ENCODE measurements at regions not wholly inside any gene's neighbourhood (a gene's known extent, or its start where the extent isn't known, plus 50 kb on each side); places are given as distances from the start of the nearest gene placed in this dataset.
A peak's percentile ranks its signal among the peaks of the same experiment; 100 is the strongest.

DNA sequence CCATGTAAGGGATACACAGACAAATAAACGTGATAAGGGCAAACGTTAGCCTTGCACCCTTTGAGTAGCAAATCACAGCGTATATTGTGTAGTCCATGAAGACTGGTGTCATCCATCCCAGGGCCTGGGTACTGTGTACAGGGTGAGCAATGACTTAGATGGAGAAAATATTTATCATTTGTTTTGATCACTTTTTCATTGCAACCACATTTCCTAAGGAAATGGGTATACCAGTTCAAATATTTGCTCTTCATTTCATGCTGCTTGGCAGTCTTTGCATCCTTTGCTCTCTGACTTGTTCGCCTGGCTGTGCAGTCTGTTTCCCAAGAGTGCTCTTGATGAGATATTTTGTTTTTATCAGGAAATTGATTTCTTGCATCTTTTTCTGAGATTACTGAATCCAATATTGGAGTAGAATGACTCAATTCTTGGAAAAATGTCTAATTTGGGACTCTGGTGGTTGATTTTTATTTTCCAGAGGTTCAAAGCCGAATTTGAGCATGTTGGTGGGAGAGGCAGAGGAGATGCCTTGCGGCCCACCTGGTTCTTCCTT, 424.6 kb upstream of the SEMA6D start:
- no peak for DNase-seq

DNA sequence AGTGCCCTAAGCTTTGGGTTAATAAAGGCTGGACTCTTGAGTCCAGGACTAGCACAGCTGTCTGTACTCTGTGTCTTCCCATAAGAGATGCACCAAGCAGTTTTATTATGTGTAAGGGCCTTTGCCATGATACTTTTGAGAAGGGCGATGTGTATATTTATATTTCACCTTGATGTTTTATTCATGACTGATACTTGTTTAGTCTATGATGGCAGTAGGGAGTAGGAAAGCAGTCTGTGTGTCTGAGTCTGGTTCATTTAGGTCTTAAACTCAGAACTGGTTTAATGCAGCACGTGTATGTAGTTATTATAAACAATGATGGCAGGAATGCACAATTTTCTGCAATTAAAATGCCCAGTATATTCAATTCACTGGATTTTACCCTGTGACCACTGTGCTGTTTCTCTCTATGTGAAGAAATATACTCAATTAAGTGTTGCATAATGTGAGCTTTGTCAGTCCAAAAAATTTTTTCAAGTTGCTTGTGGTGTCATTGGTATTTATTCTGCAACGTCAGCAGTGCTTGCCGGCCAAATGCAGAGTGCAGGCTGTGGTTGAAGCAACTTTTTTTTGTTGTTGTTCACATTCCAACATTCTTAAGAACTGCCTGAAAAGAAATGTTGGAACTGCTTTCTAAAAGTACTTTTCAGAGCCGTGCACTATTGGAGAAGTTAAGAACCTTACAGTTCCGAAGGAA, 423.7 kb upstream of the SEMA6D start:
- no peak for DNase-seq

DNA sequence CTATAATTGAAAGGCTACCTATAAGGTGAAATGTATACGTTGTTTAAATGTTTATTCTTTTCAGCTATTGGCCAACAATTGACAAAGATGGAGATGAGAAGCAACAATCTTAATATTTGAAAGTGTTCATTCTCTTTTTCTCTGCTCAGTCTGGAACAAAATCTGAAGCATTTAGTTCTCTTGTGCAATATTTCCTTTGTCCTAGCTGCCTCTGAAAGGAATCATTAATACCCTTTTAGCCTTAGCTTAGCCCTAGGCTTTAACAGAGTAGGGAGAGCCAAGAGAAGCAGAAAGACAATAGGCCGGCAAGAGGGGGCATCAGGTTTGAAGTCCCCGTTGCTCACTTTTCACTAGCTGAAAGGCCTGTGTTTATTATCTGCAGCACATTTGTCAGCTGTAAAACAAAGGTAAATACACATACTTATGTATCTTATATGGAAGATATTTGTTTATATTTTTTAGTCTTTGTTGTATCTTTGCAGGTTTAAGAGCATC, 422.5 kb upstream of the SEMA6D start:
- DNase-seq = no peak

DNA sequence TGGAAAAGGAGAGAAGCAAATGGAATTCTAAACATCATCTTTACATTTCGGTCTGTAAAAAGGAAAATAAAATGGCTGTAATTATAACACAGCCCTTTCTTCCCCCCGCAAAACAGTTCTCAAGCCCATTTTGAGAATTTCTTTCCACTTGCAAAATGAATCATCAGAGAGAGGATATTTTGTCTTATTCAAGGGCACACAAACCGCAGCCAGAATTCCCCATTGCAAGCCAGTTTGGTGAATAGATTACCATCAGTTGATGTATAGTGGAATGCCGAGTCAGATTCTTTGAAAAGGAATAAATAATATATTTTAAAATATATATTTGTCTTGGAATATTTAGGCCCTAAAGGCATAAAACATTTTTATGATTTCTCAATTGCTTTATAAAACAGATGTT, 420.4 kb upstream of the SEMA6D start:
- no peak for DNase-seq

DNA sequence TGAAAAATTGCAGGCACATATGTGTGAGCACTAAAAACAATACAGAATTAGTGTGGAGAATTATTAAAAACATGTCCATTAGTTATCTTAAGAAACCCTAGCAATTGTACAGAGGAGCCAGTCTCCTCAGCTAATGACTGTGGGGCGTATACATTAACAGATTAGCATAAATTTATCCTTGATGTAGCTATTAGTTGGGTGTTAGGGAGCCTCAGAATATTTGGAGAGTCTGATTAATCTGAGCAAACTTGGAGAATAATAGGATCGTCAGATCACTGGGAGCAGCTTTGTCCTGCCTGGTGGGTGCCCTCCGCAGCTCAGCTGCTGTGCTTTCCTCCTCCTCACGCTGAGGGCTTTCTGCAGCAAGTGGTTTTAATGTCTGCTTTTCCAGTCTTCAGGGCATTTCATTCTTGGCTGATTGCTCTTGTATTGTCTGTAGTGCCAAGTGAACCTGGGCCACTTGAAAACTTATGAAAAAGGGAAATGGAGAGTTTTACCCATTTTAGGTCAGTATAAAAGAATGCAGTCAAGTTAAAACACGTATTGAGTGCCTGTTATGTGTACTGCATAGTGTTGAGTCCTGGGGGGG, 417.4 kb upstream of the SEMA6D start:
- DNase-seq = peak; percentile 32

DNA sequence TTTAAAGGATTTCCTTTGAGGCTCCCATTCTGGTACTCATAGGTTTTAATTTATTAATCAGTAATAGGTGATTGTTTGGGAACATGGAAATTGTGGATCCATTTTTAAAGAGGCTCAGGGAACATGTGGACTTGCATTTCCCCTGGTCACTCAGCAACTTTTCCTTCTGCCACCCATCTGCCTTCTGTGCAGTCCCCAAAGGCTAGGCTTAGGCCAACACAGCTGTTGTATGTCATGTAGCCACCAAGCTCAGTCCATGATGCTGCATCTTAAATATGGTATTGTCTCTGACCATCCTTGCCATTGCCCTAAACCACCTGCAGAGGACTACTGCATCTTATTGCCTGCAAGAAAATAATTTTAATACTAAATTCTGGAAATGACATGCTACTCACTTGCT, 416.7 kb upstream of the SEMA6D start:
- DNase-seq = no peak

DNA sequence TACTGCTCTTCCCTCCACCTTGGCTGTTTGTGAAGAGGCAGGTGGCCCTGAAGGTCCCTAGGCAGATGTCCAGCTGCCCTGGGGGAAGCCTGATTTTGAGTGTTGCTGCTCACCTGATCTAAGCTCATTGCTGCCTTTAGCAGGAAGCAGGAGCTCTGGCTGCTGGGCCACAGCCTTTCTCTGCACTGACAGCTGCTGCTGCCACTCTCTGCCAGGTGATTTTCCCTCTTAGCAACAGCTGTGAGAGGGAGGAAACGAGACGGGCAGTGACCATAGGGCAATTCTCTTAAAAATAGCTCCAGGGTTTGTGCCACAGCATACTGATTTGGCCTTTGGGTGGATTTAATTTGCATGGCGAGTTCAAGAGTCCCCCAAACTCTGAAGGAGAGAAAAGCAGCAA, 415.8 kb upstream of the SEMA6D start:
- peak; percentile 79 for DNase-seq

DNA sequence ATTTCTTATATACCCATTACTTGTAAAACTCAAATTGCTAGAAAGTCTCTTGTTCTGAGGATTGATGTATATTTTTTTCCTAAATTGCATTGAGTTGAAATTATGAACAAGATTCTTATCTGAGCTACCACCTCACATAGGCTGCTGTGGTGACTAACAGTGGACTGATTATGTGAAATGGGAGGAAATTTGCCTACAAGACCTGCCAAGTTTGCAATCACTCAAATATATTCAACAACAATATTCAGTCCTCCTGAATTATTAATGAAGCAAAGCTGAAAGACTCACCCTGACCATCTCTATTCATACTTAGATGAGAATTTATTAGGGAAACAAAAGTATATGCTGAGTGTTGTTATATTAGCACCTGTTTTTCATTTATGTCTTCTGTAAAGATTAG, 412.6 kb upstream of the SEMA6D start:
- DNase-seq = no peak

DNA sequence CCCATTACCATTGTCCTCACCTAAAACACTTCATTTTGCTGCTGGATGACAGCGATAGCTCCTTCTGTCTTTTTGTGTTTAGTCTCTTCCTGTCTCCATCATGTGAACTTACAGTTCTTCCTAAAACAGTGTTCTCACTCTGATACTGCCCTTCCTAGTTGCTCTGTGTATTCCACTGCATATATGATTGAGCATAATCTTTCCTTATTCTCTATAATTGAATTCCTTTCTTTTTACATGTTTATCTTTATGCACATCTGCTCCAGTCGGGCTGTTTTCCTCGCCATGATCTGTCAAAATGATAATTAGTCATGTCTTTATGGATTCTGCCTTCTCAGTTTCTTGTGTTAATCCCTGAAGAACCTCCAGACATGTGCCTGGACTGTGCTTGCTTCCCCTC, 405.1 kb upstream of the SEMA6D start:
- no peak for DNase-seq

DNA sequence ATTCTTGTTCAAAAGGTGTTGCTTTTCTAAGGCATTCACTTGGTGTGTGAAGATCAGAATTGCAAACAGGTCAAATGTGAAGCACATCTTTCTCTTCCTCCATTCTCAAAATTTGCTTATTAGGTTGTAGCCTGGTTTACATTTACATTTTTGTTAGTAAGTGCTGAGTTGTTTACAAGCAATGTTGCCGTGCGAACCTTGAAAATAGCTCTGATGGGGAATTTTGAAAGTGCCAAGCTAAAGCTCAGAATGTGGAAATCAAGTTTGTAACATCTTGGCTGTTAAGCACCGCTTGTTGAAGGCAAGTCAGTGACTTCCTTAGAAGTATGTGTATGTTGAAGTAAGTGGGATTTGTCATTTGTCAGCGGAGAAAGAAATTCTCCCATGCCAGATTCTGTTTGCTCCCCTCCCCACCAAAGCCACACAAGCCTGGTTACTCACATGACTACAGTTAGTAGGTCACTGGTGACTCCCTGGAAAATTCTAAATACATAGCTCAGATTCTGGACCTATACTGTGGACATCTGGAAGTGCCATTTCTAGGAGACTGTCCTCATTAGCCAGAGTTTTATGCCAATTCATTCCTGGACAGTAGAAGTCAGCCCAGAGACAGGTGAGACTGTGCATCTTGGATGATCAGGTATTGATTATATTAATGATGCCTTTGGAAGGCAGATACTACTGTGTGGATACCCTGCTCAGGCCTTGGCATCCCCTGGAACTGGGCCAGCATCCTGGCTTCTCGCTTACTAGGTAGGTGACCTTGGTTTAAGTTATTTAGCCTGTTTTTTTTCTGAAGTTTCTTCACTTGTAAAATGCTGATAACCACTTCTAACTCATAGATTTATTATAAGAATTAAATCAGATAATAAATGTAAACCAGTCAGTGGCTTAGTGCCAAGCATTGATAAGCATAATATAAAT, 390.6 kb upstream of the SEMA6D start:
- no peak for DNase-seq

DNA sequence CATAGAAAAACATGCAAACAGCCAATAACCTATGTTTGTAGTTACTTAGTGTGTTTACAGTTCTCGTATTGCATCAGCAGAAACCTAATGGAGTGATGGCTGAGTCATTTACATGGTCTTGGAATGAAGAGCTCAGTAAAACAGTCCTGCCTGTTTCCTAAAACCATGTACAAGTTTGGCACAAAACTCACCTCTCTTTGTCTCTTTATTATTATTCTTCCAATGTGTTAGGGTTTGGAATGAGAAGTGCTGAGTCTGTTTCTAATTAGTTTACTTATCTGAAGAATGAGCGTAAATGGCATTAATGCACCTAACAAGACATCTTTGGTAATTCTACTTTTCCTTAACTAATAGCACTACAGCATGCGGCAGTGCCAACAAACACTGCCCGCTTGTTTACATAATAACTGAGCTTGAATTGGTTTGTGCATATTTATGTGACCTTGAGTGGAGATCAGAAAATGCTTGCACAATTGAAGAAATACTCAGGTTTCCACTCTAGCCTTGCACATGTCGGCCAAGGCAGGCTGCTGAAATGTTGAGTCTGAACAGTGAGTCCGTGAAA, 385.4 kb upstream of the SEMA6D start:
- peak; percentile 31 for DNase-seq

DNA sequence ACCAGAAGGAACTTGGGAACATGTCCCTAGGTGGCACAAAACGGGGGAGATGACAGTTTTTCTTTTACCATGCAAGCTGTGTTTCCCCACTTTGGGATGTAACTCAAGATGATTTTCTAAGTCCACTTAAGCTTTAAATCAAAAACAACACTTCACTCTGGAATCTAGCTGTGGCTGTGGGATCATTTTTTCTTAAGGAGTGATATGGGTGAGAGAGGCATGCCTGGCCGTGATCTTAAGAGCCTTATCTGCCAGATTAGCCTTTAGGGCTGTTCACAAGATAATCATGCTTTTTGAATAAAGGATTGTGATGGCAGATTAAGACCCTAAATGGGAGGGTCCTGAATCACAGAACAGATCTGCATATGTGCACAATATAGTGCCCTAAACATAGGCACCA, 384.8 kb upstream of the SEMA6D start:
- no peak for DNase-seq

DNA sequence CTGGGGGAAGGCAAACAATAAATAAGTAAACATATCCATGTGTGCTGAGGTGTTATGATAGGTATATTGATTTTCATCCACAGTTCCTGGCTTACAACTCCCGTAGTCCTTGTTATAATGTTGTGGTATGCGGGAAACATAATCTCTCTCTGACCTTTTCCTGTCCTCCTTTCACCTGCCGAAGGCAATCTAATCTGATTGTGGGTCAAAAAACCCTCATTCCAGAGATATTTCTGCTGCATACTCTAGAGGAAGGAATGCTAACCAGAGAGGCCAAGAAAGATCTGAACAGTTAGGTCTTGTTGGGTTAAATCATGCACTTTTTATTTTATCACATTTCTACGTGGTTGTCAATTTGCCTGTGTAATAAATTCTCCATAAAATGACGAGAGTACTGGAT, 383.6 kb upstream of the SEMA6D start:
- DNase-seq = no peak

DNA sequence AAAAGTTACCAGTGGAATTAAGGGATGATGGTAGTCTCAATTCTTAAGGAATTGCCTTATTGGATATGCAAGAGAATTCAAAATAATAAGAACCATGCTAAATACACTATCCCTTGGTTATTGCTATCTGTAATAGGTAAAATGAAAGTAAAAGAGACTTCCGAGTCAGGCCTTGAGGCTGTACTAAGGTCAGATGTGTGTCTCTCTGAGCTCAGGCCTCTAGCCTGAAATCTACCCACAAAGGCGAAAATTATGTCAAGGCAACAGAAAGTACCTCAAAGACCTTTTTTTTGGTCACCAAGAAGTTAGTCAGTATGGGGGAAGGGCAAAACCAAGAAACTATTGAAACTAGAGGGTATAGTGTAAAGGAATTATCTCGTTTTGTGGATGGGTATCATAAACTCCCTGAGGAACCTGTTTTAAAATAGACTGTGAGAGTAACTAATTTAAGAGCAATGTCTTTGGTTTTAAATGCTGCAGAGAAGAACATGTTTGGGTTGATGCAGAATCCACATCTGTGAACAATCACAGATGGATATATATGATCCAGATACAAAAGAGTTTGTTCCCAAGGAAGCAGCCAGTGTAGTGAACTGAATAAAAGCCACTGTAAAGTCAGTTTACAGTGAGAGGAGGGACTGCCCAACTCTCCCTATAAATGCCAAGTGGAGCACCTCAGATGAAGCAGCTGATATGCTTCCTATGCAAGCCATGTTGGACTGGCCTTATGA, 382.3 kb upstream of the SEMA6D start:
- no peak for DNase-seq

DNA sequence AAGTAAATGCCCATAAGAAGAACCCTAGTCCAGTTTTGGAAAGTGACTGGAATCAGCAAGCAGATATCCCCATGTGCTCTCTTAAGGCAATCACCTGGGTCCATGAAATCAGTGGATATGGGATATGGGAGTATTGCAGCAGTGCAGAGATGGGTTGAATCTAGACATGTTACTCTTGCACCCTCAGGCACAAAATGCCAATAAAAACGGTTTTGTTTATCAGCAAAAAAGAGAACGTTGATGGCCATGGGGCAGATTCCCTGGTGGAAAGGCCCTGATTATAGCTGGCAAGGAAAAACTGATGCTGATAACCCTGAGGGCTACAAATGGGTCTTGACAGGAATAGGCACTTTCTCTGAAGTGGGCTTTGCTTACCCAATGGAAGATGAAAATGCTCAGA, 380.2 kb upstream of the SEMA6D start:
- DNase-seq = no peak

DNA sequence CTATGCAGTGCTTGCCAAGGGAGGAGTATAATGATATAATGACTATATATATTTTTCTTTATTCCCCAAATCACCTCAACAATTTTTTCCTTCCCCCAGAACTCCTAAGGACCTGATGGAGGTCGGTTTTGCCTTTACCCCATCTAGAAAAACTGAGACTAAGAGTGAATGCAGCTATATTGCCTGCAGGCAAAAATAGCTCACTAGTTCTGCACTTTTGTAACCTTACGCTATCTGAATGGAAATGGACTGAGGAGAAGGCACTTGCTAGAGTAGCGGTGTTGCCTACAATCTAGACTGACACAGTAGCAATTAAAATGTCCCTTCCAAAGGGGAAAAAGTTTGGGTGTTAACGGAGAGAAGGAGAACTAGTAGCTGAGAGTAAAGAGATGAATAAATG, 379.5 kb upstream of the SEMA6D start:
- DNase-seq = no peak

DNA sequence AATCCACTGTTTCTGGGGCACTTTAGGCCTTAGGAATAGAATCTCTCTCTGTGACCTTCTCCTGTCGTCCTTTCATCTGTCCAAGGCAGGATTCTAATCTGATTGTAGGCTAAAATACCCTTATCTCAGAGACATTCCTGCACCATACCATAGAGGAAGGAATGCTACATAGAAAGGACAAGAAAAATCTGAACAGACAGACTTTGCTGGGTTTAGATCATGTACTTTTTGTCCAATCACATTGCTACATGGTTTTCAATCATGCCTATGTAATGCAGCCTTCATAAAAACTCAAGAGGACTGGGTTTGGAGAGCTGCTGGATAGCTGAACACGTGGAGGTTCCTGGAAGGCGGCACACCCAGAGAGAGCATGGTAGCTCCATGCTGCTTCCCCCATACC, 378.5 kb upstream of the SEMA6D start:
- DNase-seq = no peak

DNA sequence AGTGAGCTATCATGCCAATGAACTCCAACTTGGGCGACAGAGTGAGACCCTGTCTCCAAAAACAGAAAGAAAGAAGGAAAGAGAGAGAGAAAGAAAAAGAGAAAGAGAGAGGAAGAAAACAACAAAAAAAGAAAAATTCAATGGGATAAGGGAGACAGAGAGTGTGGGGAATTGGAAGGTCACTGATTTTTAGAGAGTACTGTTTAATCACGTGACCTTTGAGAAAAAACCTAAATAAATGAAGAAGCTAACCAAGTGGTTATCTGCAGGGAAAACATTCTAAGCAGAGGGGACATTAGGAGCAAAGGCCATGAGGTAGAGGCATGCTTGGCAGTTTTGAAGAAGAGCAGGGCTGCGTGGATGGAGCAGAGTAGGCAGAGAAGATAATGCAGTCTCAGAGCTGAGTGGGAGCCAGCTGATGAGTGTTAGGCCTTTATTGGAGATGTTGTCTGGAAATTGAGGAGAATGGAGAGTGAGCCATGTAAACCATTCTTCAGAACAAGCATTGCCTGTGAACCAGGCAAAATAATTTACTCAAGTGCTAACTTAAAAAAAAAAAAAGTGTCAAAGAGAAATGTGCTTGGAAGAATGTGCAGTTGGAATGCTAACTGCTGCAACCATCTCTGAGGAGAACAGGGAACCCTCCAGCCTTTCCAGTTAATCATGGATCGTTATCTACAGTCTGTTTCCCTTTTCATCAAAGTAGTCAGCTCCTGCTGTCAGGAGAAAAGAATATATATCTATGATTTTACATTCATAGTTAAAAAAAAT, 377.3 kb upstream of the SEMA6D start:
- no peak for DNase-seq

DNA sequence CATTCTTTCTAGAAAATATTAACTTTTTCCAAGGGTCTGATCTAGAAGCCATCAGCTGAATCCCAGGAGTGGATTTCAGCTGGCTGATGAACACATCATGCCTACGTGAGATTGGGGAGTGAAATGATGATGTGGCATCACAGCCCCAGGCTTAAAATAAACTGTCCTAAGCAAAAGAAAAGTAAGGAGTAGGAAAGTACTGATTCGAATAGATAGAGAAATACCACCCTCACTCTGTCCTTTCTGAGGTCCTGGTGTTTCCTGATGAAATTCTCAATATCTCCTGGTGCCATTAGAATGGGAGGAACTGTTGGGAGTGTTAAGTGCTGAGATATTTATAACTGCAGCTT, 376.8 kb upstream of the SEMA6D start:
- no peak for DNase-seq

DNA sequence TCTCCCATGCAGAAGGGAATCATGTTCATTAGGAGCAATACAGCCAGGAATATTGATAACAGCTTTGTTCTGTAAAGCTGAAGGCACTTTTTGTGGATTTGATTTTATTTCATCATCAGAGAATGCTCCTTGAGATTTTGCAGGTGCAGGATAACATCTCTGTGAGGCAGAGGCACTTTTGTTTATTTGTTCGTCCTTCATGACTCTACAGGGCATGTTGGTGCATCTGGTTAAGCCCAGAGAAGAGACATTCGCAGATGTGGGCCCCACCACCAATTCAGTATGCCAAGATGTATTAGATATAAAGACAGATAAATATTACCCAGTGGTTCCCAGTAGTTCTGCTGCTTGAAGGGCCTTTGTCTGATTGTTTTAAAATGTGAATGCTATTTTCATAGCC, 368.1 kb upstream of the SEMA6D start:
- DNase-seq = no peak

DNA sequence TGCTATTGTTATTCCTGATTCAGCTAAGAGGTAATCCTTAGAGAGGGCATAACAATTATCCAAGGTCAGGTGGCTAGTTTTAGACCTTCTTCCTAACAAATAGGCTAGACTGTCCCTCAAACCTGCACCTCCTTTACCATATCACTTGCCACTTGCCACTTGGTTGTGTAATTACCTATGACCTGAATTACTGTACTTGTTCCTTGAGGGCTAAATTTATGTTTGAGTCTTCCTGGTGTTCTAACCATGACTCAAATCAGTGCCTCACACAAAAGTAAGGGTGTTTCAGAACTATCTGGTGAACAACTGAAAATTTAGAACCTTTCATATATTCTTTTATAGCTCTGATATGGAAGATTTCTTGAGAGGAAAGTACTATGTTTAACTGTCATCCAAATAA, 365.8 kb upstream of the SEMA6D start:
- DNase-seq = no peak

DNA sequence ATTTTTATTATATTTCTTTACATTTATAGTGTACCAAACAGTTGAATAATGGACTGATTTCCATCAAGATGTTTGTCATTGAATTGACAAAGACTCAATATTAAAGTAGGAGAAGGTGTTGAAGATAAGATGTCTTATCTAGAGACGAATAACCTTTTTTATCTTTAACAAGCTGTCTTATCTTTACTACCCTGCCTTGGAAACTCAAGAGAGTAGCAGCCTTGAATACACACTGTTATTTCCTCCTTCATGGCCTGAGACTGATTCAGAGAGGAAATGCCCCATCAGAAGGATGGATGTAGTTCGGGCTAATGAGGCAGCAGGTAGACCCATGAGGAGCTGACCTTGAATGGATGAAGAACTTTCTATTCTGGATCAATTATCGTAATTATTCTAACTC, 365.1 kb upstream of the SEMA6D start:
- no peak for DNase-seq

Measured in NCI-H1092 treated with DMSO at 0.1 percent for 48 hours (cell line).